ENCODE measurements at regions not wholly inside any gene's neighbourhood (a gene's known extent, or its start where the extent isn't known, plus 50 kb on each side); places are given as distances from the start of the nearest gene placed in this dataset.

DNA sequence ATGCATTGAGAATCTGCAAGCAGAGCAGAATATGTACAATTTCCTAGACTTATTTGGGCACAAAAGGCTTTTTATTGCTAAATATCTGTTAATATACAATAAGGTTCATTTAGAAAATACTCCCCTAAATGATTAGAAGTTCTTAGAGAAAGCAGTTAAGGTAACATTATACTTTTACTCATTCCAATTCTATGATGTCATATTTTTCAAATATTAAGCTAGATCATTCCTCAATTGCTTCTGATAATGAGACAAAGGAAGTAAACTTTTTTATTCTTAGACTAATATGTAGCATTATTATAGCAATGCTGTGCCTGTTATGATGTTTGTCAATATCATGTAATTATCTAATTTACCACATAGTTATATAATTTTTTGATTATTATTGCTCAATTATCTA lies 447.0 kb downstream of the SLC16A7 start:
- Histone ChIP-seq H3K27me3 (ENCODE audit: control insufficient read depth, insufficient read depth, low read length) (no peaks in the 10 kb centered on the region), H3K4me3 (ENCODE audit: low read depth, low read length) (no peak overlapping the region), H3K36me3 (ENCODE audit: control insufficient read depth, insufficient read depth, low read length) (no peaks in the 10 kb centered on the region)
- TF ChIP-seq, protein P1, sequence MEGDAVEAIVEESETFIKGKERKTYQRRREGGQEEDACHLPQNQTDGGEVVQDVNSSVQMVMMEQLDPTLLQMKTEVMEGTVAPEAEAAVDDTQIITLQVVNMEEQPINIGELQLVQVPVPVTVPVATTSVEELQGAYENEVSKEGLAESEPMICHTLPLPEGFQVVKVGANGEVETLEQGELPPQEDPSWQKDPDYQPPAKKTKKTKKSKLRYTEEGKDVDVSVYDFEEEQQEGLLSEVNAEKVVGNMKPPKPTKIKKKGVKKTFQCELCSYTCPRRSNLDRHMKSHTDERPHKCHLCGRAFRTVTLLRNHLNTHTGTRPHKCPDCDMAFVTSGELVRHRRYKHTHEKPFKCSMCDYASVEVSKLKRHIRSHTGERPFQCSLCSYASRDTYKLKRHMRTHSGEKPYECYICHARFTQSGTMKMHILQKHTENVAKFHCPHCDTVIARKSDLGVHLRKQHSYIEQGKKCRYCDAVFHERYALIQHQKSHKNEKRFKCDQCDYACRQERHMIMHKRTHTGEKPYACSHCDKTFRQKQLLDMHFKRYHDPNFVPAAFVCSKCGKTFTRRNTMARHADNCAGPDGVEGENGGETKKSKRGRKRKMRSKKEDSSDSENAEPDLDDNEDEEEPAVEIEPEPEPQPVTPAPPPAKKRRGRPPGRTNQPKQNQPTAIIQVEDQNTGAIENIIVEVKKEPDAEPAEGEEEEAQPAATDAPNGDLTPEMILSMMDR (IDR thresholded peaks at IDR 0.05; ENCODE audit: insufficient read depth, low read length, poor library complexity, severe bottlenecking) = no peak
- DNase-seq (ENCODE audit: low read depth) = no peak

DNA sequence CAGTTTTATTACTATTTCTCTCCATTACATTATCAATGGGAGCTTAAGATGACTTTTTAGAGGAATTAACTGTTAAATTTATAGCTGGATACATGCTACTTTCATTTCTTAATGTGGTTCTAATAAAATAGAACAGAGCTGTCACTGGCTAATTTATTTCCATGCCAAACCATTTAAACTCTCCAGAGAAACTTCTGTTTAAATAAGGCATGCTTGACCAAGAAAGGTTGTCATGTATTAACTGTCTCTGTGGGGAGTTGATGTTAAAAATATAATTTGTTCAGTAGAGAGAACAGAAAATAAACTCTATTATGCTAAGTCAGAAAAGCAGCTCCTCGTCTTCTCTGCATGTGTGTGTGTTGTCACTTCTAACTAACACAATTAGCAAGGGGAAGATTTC lies 447.4 kb downstream of the SLC16A7 start:
- H3K4me3 ChIP-seq (ENCODE audit: low read depth, low read length) = no peak overlapping the region
- TF ChIP-seq, protein P1 (IDR thresholded peaks at IDR 0.05; ENCODE audit: insufficient read depth, low read length, poor library complexity, severe bottlenecking) = no peak
- H3K27me3 ChIP-seq (ENCODE audit: control insufficient read depth, insufficient read depth, low read length) = no peaks in the 10 kb centered on the region
- H3K36me3 ChIP-seq (ENCODE audit: control insufficient read depth, insufficient read depth, low read length) = no peaks in the 10 kb centered on the region
- DNase-seq (ENCODE audit: low read depth) = no peak

DNA sequence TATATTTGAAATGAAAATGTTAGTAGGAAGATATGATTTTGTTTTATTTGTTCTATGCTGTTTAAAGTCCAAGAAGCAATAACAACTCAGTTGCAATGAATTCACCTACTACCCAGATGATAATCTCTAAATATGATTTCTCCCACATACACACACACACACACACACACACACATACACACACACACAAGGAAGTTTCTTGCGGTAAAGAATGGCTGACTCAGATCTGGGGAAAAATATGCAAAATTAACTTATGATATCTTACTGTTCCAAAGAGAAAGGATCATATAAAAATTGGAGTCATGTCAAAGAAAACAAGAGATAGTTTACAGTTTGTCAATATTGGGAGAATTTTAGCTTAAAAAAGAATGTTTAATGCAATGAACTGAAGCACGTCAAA lies 456.7 kb downstream of the SLC16A7 start:
- DNase-seq (ENCODE audit: low read depth) = no peak
- no peak overlapping the region for H3K4me3 ChIP-seq (ENCODE audit: low read depth, low read length)
- H3K27me3 ChIP-seq (ENCODE audit: control insufficient read depth, insufficient read depth, low read length) = no peaks in the 10 kb centered on the region
- no peaks in the 10 kb centered on the region for H3K36me3 ChIP-seq (ENCODE audit: control insufficient read depth, insufficient read depth, low read length)
- TF ChIP-seq, protein P1 (IDR thresholded peaks at IDR 0.05; ENCODE audit: insufficient read depth, low read length, poor library complexity, severe bottlenecking) = no peak

DNA sequence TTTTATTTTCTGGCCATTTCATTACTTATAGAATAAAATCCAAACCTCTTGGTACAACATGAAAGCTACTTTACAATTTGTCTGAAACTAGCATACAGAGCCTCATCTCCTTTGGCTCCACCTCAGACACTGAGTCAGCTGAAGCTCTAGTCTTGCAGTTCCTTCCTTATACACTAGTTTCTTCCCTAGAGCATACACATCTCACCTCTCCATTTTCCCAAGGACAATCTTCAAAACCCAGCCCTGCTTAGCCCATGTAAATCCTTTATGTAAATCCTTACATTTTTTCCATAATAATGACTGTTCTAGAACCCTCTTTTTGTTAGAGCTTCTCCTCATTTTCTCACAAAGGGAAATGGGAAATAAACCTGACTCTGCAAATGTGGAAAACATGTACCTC lies 463.4 kb downstream of the SLC16A7 start:
- Histone ChIP-seq H3K36me3 (ENCODE audit: control insufficient read depth, insufficient read depth, low read length) (no peaks in the 10 kb centered on the region), H3K27me3 (ENCODE audit: control insufficient read depth, insufficient read depth, low read length) (no peaks in the 10 kb centered on the region), H3K4me3 (ENCODE audit: low read depth, low read length) (no peak overlapping the region)
- no peak for DNase-seq (ENCODE audit: low read depth)
- TF ChIP-seq, protein P1 (IDR thresholded peaks at IDR 0.05; ENCODE audit: insufficient read depth, low read length, poor library complexity, severe bottlenecking) = no peak

DNA sequence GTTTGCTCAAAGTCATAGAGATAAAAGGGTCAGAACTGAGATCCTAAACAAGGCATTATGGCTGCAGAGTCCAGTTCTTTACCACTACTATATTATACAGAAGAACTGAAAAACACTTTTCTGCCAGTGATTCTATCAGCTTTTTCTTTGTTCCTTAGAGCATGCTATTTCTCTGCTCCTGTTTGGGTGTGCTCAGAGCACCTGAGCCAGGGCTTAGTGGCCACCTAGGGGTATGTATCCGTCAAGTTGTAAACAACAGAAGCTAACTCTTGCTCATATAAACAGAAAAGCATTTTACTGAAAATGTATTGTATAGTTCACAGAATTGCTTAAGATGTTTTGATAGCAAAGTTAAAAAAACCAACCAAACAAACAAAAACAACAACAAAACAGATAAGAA lies 470.8 kb downstream of the SLC16A7 start:
- TF ChIP-seq, protein P1 (IDR thresholded peaks at IDR 0.05; ENCODE audit: insufficient read depth, low read length, poor library complexity, severe bottlenecking) = no peak
- no peak overlapping the region for H3K4me3 ChIP-seq (ENCODE audit: low read depth, low read length)

DNA sequence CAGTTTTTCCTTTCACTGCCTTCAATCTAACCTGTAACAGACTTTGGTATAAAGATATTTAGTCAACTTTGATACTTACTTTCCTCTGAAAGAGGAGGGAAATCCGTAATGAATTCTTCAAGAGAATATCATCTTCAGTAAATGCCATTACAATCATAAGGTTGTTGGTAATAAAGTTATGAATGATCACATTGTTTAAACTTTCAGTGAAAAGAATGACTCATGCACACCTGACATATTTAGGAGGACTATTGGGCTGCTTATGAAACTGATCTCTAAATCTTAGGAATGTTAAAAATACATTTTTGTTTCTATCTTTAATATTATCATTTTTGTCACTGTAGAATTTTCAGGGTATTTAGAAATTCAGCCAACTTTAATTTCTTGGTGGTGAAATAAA lies 474.7 kb downstream of the SLC16A7 start:
- Histone ChIP-seq H3K36me3 (ENCODE audit: control insufficient read depth, insufficient read depth, low read length) (no peaks in the 10 kb centered on the region), H3K27me3 (ENCODE audit: control insufficient read depth, insufficient read depth, low read length) (no peaks in the 10 kb centered on the region), H3K4me3 (ENCODE audit: low read depth, low read length) (no peak overlapping the region)
- TF ChIP-seq, protein P1 (IDR thresholded peaks at IDR 0.05; ENCODE audit: insufficient read depth, low read length, poor library complexity, severe bottlenecking) = no peak
- DNase-seq (ENCODE audit: low read depth) = no peak

More for the DNA sequence above, 470.8 kb downstream of the SLC16A7 start:
- Histone ChIP-seq H3K27me3 (ENCODE audit: control insufficient read depth, insufficient read depth, low read length) (no peaks in the 10 kb centered on the region), H3K36me3 (ENCODE audit: control insufficient read depth, insufficient read depth, low read length) (no peaks in the 10 kb centered on the region)
- DNase-seq (ENCODE audit: low read depth) = no peak

All from kidney epithelial cell (primary cell).